ENCODE measurements at regions not wholly inside any gene's neighbourhood (a gene's known extent, or its start where the extent isn't known, plus 50 kb on each side); places are given as distances from the start of the nearest gene placed in this dataset.
"Not testable (repeated sequence)": the region's sequence is repeated elsewhere in the genome, so short reads cannot be mapped to it uniquely, and the experiment has no call there.

DNA sequence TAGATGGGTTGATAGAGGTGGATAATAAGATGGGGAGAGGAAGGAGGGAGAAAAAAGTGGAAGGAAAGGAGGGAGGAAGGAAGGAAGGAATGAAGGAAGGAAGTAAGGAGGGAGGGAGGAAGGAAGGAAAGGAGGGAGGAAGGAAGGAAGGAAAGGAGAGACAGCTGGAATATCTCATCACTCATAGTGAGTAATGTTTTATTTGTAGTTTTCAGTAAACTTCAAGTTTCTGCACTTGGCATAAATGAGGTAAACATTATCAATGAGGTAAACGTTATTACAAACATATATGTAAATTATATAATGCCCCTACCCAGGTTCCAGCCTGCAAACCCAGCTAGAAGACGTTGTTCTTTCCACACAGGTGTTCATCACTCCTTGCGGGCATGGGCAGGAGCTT is 89.8 kb upstream of the XYLT1 start:
- H3K4me3 ChIP-seq (ENCODE audit: low read length) = no peak overlapping the region
- WGBS = 71% methylated on average over 3 of the region's 3 CpGs
- no peaks in the 10 kb centered on the region for H3K4me1 ChIP-seq (ENCODE audit: control insufficient read depth, insufficient read depth, low read length)
- intact Hi-C loops (cut with DNase I) = no loop called here
- DNase-seq (no peak), ATAC-seq (no peak)
- no peaks in the 10 kb centered on the region for H3K9me3 ChIP-seq (ENCODE audit: control insufficient read depth, low read length)
- peaks cover 2% of the 10 kb centered on the region for H3K27me3 ChIP-seq (ENCODE audit: control insufficient read depth, insufficient read depth)
- H3K27ac ChIP-seq (ENCODE audit: low read length) = no peak overlapping the region

DNA sequence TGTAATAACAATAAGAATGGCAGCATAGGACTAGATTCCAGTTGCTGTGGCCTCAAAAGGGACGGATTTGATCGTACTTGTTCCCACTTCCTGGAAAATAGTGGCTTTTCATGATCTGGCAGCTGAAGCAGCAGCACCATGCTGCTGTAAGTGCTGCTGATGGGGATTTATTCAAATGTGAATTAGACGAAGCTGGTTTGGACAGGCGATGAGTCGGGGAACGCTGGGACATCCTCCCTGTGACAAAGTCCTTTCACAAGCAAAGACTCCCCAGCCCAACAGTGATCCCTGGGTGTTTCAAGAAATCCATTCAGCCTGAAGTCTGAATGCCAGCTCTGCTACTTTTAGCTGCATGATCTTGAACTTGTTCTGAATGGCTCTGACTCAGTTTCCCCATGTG is 88.6 kb upstream of the XYLT1 start:
- H3K9me3 ChIP-seq (ENCODE audit: control insufficient read depth, low read length) = no peaks in the 10 kb centered on the region
- DNase-seq = no peak
- WGBS = 75% methylated on average over 6 of the region's 6 CpGs
- intact Hi-C loops (cut with DNase I) = no loop called here
- H3K27me3 ChIP-seq (ENCODE audit: control insufficient read depth, insufficient read depth) = peaks cover 2% of the 10 kb centered on the region
- H3K4me3 ChIP-seq (ENCODE audit: low read length) = no peak overlapping the region
- H3K4me1 ChIP-seq (ENCODE audit: control insufficient read depth, insufficient read depth, low read length) = no peaks in the 10 kb centered on the region
- no peak for ATAC-seq
- no peak overlapping the region for H3K27ac ChIP-seq (ENCODE audit: low read length)

DNA sequence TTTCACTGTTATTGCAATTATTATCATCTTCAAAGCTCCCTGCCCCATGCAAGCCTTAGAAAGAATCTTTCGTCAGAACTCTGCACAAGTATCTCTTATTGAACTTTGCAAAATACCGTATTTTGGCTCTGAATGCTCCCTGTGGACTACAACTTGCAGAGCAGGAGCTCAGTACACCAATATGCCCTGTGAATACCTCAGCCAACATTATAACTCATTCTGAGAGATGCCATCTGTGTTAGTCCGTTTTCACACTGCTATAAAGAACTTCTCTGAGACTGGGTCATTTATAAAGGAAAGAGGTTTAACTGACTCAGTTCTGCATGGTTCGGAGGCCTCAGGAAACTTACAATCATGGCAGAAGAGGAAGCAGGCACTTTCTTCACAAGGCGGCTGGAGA is 87.2 kb upstream of the XYLT1 start:
- intact Hi-C loops (cut with DNase I) = no loop called here
- H3K9me3 ChIP-seq (ENCODE audit: control insufficient read depth, low read length) = no peaks in the 10 kb centered on the region
- H3K27ac ChIP-seq (ENCODE audit: low read length) = no peak overlapping the region
- WGBS = 51% methylated on average over 5 of the region's 5 CpGs
- ATAC-seq (no peak), DNase-seq (no peak)
- no peaks in the 10 kb centered on the region for H3K4me1 ChIP-seq (ENCODE audit: control insufficient read depth, insufficient read depth, low read length)
- H3K27me3 ChIP-seq (ENCODE audit: control insufficient read depth, insufficient read depth) = peaks cover 2% of the 10 kb centered on the region
- no peak overlapping the region for H3K4me3 ChIP-seq (ENCODE audit: low read length)

DNA sequence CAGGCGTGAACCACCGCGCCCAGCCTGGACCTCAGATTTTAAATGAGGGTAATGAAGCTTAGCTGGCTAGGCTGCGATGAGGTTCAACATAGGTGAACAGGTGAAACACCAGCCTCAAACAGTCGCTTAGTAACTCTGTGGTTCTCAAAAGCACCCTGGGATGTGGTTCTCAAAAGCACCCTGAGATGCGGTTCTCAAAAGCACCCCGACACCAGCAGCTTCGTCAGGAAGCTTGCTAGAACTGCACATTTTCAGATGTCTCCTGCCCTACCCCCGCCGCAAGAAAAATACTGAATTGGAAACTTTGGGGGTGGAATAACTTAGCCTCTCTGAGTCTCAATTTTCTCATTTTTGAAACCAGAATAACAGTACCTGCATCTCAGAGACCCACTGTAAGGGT is 86.7 kb upstream of the XYLT1 start:
- no peak for DNase-seq
- ATAC-seq = no peak
- peaks cover 2% of the 10 kb centered on the region for H3K27me3 ChIP-seq (ENCODE audit: control insufficient read depth, insufficient read depth)
- no peak overlapping the region for H3K4me3 ChIP-seq (ENCODE audit: low read length)
- H3K9me3 ChIP-seq (ENCODE audit: control insufficient read depth, low read length) = no peaks in the 10 kb centered on the region
- WGBS = 83% methylated on average over 10 of the region's 10 CpGs
- no peak overlapping the region for H3K27ac ChIP-seq (ENCODE audit: low read length)
- intact Hi-C loops (cut with DNase I) = no loop called here
- H3K4me1 ChIP-seq (ENCODE audit: control insufficient read depth, insufficient read depth, low read length) = no peaks in the 10 kb centered on the region

DNA sequence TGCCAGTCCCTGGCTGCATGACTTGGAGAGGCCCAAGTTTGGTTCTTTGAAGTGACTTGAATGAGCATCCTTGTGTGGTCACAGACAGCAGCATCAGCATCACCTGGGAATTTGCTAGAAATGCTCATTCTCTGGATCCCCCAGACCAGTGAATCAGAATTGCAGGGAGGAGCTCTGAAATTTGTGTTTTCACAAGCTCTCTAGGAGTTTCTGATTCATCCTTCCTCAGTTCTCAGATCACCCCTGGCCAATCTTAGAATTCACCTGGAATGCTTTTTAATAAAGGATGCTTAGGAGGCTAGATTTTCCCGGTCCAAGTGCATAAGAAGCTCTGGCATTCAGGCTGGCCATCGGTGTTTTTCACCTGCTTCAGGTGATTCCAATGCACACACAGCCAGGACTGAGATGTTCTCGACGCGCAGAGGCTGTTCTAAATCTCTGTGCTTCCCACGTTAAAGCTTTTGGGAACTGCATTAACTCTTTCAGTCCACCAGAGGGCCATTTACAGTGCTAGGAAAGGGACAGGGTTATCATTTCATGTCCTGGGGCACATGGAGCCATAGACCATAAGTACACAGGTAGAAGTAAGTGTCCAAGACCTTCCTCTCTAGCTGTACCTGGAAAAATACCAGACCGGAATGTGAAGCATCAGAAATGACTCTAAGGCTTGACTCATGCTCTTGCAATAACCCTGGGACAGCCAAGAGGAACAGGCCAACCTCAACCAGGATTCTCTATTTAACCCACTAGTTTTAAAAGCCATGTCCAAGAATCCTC is 85.7 kb upstream of the XYLT1 start:
- H3K27me3 ChIP-seq (ENCODE audit: control insufficient read depth, insufficient read depth) = peaks cover 2% of the 10 kb centered on the region
- 24% methylated on average over 7 of the region's 7 CpGs for WGBS
- intact Hi-C loops (cut with DNase I) = no loop called here
- no peaks in the 10 kb centered on the region for H3K9me3 ChIP-seq (ENCODE audit: control insufficient read depth, low read length)
- no peak overlapping the region for H3K27ac ChIP-seq (ENCODE audit: low read length)
- no peaks in the 10 kb centered on the region for H3K4me1 ChIP-seq (ENCODE audit: control insufficient read depth, insufficient read depth, low read length)
- DNase-seq (no peak), ATAC-seq (no peak)
- H3K4me3 ChIP-seq (ENCODE audit: low read length) = no peak overlapping the region

DNA sequence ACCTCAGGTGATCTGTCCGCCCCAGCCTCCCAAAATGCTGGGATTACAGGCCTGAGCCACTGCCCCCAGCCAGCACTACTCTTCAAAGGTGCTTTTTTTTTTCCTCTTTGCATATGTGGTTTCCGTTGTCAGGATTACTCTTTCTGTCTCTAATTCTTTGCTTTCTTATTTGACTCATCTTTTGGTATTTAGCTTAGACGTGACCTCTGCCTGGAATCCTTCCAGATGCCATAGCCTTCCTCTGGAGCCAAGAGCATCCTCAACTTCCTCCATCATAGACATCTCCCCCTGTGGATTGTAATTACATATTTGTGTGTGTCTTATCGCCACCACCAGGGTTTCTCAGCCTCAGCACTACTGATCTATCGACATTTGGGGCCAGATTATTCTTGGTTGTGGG is 84.4 kb upstream of the XYLT1 start:
- Histone ChIP-seq H3K4me1 (ENCODE audit: control insufficient read depth, insufficient read depth, low read length) (no peaks in the 10 kb centered on the region), H3K4me3 (ENCODE audit: low read length) (no peak overlapping the region), H3K27me3 (ENCODE audit: control insufficient read depth, insufficient read depth) (peaks cover 2% of the 10 kb centered on the region), H3K9me3 (ENCODE audit: control insufficient read depth, low read length) (no peaks in the 10 kb centered on the region), H3K27ac (ENCODE audit: low read length) (no peak overlapping the region)
- 63% methylated on average over 5 of the region's 5 CpGs for WGBS
- no peak for DNase-seq
- no peak for ATAC-seq
- intact Hi-C loops (cut with DNase I) = no loop called here

DNA sequence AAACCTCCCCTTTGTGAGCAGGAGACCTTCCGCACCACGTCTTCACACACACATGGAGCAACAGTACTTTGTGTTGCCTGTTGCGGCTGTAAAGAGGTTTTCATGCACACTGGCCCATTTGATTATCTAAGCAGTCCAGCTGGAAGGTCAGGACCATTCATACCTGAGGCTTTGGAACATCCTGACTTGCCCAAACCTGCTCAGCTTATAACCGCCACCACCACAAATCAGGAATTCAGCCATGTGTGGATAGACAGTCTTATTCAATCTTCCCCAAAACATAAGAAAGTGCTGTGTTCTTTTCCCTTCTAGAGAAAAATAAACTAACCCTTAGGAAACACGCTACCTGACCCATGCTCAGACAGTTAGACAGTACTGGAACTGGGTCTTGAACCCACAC is 81.6 kb upstream of the XYLT1 start:
- no peak overlapping the region for H3K27ac ChIP-seq (ENCODE audit: low read length)
- intact Hi-C loops (cut with DNase I) = no loop called here
- no peaks in the 10 kb centered on the region for H3K4me1 ChIP-seq (ENCODE audit: control insufficient read depth, insufficient read depth, low read length)
- peaks cover 2% of the 10 kb centered on the region for H3K27me3 ChIP-seq (ENCODE audit: control insufficient read depth, insufficient read depth)
- no peak for ATAC-seq
- no peak overlapping the region for H3K4me3 ChIP-seq (ENCODE audit: low read length)
- H3K9me3 ChIP-seq (ENCODE audit: control insufficient read depth, low read length) = no peaks in the 10 kb centered on the region
- no peak for DNase-seq
- WGBS = 91% methylated on average over 5 of the region's 5 CpGs

GRCh38 chr16:17551682-17552081 is 80.9 kb upstream of the XYLT1 start:
- ATAC-seq; H3K27ac ChIP-seq (ENCODE audit: low read length); intact Hi-C loops (cut with DNase I); H3K4me1 ChIP-seq (ENCODE audit: control insufficient read depth, insufficient read depth, low read length); H3K4me3 ChIP-seq (ENCODE audit: low read length); H3K27me3 ChIP-seq (ENCODE audit: control insufficient read depth, insufficient read depth); H3K9me3 ChIP-seq (ENCODE audit: control insufficient read depth, low read length); DNase-seq: not testable (repeated sequence)
- 86% methylated on average over 6 of the region's 6 CpGs for WGBS

DNA sequence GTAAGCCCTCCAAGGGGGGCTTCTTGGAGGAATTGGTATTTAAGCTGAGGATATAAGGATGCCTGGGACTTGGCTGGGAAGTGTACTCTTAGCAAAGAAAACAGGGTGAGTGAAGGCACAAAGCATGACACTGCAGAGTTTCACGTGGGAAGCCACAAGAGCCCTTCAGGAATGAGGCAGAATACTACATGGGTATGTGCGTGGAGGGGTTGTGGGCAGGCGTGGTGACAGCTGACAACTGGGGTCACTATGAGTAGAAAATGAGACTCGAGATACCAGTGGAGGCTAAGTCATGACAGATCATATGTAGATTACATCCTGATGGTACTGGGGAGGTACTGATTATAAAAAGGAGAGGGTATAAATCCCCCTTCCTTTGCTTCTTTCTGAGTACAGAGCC is 78.1 kb upstream of the XYLT1 start:
- no peak overlapping the region for H3K4me3 ChIP-seq (ENCODE audit: low read length)
- no peaks in the 10 kb centered on the region for H3K9me3 ChIP-seq (ENCODE audit: control insufficient read depth, low read length)
- 68% methylated on average over 4 of the region's 4 CpGs for WGBS
- intact Hi-C loops (cut with DNase I) = no loop called here
- H3K27me3 ChIP-seq (ENCODE audit: control insufficient read depth, insufficient read depth) = no peaks in the 10 kb centered on the region
- no peak overlapping the region for H3K27ac ChIP-seq (ENCODE audit: low read length)
- ATAC-seq = no peak
- no peak for DNase-seq
- no peaks in the 10 kb centered on the region for H3K4me1 ChIP-seq (ENCODE audit: control insufficient read depth, insufficient read depth, low read length)

DNA sequence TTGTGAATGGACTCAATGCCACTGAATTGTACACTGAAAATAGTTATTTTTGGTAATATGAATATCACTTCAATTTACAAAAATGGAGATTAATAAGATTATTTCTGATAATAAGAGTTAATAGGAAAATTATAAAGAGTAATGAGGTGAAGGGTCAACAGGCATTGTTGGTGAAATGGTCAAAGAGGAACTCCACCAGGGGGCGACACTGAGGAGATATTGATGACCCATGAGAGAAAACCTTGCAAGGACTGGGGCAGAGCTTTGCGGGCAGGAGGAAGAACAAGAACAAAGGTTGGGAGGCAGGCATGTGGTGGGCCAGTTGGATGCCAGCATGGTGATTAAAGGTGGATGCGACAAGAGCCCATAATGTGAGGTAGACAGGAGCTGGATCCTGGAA is 74.0 kb upstream of the XYLT1 start:
- no peaks in the 10 kb centered on the region for H3K27me3 ChIP-seq (ENCODE audit: control insufficient read depth, insufficient read depth)
- ATAC-seq (no peak), DNase-seq (no peak)
- 71% methylated on average over 3 of the region's 3 CpGs for WGBS
- no peaks in the 10 kb centered on the region for H3K9me3 ChIP-seq (ENCODE audit: control insufficient read depth, low read length)
- no peak overlapping the region for H3K27ac ChIP-seq (ENCODE audit: low read length)
- intact Hi-C loops (cut with DNase I) = no loop called here
- no peaks in the 10 kb centered on the region for H3K4me1 ChIP-seq (ENCODE audit: control insufficient read depth, insufficient read depth, low read length)
- H3K4me3 ChIP-seq (ENCODE audit: low read length) = no peak overlapping the region

DNA sequence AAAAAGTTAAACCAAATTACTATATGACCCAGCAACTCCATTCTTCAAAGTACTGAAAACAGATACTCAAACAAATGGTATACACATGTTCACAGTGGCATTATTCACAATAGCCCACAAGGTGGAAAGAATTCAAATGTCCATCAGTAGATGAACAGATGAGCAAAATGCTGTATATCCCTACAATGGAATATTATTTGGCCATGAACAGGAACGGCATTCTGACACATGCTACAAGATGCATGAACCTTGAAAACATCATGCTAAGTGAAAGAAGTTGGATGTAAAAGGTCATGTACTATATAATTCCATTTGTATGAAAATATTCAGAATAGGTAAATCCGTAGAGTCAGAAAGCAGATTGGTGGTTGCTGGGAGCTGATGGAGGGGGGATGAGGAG is 73.5 kb upstream of the XYLT1 start:
- Histone ChIP-seq H3K27ac (ENCODE audit: low read length) (no peak overlapping the region), H3K4me1 (ENCODE audit: control insufficient read depth, insufficient read depth, low read length) (no peaks in the 10 kb centered on the region), H3K4me3 (ENCODE audit: low read length) (no peak overlapping the region), H3K9me3 (ENCODE audit: control insufficient read depth, low read length) (no peaks in the 10 kb centered on the region), H3K27me3 (ENCODE audit: control insufficient read depth, insufficient read depth) (no peaks in the 10 kb centered on the region)
- no peak for DNase-seq
- no peak for ATAC-seq
- WGBS = 96% methylated on average over 2 of the region's 2 CpGs
- intact Hi-C loops (cut with DNase I) = no loop called here

DNA sequence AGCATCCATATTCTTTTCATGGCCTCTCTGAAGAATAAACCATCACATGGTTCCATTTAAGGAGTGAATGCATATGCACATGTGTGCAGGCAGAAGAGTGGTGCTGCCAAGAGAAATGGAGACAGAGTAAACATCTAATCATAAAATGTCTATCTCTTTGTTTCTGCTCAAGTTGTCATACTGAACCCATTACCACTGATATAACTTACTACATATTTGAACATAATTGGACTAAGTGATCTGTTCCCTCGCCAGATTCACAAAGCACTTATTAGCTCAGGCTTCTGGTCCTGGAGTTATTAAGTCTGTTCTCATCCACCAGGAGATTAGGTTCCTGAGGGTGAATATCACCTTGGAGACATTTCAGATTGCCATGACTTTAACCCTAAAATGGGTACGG is 72.3 kb upstream of the XYLT1 start:
- no peaks in the 10 kb centered on the region for H3K4me1 ChIP-seq (ENCODE audit: control insufficient read depth, insufficient read depth, low read length)
- no peak for DNase-seq
- no peak for ATAC-seq
- H3K27me3 ChIP-seq (ENCODE audit: control insufficient read depth, insufficient read depth) = no peaks in the 10 kb centered on the region
- intact Hi-C loops (cut with DNase I) = no loop called here
- 83% methylated on average over 2 of the region's 2 CpGs for WGBS
- no peak overlapping the region for H3K4me3 ChIP-seq (ENCODE audit: low read length)
- H3K27ac ChIP-seq (ENCODE audit: low read length) = no peak overlapping the region
- no peaks in the 10 kb centered on the region for H3K9me3 ChIP-seq (ENCODE audit: control insufficient read depth, low read length)
